ENCODE measurements at regions not wholly inside any gene's neighbourhood (a gene's known extent, or its start where the extent isn't known, plus 50 kb on each side); places are given as distances from the start of the nearest gene placed in this dataset.

DNA sequence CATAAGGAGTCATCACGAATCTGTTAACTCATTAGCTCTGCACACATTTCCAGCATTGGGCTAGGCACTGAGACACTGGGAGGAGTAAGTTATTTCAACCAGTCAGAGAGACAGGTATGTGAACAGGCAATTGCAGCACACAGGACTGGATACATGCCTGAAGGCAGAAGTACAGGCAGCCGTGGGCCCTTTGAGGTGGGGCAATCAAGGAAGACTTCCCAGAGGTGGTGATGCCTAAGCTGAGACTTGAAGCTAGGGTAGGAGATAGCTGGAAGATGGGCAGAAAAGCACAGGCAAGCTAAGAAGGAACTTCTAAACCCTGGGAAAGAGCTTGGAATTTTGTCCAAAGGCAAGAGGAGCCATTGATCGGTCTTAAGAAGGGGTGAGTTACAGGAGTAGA is 249.7 kb downstream of the EMX2 start:
- TF ChIP-seq CTCF (IDR thresholded peaks at IDR 0.05) = no peak
- TF ChIP-seq POLR2A (IDR thresholded peaks at IDR 0.05) = no peak

Data from esophagus squamous epithelium (tissue), 4 donors.